GM19452 (cell line): ENCODE measurements at regions not wholly inside any gene's neighbourhood (a gene's known extent, or its start where the extent isn't known, plus 50 kb on each side); places are given as distances from the start of the nearest gene placed in this dataset.
"Not testable (repeated sequence)": the region's sequence is repeated elsewhere in the genome, so short reads cannot be mapped to it uniquely, and the experiment has no call there.

Experiments used
- ATAC-seq: cut with Tn5 transposase; IDR thresholded peaks from one replicate; pipeline ENCODE4 v1.9.1; 2021; ENCODE audit not compliant: unreplicated experiment

DNA sequence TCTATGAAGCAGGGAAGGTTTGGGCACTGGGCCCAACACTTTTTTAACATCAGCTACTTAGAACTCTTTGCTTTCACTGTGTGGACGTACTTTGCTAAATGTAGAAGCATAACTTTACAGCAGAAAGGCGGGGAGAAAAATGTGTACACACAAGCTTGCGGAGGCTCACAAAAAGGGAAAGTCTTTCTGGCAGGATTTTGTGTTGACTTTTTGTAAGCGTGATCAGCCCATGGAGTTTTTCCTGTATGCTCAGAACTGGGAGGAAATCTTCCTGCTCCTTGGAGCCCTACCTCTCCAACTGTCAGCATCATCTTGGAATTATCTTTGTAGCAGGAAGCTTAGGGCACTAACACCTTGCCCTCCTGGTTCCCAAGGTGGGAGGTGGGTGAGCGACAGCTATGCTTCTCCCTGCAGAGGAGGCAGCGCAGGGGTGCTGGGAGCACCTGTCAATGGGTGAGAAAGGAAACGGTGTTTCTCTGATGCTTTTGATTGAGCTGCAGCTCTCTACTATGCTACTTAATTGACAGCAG lies 321.9 kb downstream of the GADD45G start:
- no peak for ATAC-seq

DNA sequence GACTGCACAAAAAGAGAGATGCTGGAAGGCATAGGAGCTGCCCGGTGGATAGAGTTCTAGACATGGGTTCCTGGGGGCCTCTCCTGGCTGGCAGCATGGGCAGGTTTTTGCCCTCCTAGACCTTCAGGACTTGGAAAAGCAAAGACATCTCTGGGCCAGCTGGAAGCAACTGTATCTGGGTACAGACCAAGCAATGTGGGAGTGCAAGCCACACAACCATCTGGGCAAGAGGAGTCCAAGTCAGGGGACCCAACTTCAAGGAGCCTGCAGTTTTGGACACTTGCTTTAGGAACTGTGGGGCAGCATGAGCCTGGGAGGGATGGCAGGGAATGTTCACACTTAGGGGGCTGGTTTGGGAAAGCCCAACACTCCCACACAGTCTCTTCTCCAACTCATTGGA lies 323.3 kb downstream of the GADD45G start:
- no peak for ATAC-seq

DNA sequence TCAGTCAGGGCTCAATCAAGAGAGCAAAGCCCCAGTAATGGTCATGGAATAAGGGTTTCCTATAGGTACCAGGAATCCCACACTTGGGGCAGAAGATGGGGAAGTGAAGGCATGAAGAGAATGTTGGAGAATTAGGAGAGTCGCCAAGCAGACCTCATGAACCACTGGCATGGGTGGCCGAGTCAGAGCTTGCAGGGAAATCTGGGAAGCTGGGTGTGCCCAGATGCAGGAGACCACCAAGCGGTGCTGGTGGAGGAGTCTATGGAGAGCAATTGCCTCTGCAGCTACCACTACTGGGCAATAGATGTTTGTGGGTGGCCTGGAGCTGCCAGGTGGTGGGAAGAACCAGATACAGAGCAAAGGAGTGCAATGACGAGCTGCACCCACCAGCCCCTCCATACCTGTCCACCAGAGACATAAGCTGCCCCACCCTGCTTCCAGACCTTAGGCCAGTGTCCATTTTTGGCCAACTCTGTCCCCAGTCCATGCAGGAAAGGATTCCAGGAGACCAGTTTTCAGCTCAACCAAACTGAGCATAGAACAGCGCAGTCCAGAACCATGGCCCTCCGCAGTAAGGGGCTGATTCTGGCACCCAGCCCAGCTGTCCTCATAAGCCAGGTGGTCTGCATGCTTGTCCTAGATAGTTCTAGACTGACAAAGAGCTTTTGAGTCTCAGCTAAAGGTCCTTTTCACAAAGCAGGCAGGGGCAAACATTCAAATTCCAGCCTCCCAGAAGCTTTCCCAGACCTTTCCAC lies 323.9 kb downstream of the GADD45G start:
- no peak for ATAC-seq

DNA sequence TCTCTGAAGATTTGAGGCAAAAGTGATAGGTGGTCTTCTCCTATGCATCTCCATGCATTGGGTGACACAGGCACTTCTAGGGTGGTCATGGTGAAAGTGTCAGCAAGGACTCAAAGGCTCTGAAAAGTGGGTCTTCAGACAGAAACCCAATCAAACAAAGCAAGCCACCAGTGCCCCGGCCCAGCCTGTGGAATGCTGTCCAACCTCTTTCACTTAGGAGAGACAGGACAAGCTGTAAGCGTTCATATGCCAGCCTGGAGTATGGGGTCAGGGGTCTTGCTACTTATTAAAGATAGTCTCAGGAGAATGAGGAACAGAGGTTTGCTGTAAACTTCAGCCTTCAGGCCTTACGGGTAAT lies 324.5 kb downstream of the GADD45G start:
- no peak for ATAC-seq

DNA sequence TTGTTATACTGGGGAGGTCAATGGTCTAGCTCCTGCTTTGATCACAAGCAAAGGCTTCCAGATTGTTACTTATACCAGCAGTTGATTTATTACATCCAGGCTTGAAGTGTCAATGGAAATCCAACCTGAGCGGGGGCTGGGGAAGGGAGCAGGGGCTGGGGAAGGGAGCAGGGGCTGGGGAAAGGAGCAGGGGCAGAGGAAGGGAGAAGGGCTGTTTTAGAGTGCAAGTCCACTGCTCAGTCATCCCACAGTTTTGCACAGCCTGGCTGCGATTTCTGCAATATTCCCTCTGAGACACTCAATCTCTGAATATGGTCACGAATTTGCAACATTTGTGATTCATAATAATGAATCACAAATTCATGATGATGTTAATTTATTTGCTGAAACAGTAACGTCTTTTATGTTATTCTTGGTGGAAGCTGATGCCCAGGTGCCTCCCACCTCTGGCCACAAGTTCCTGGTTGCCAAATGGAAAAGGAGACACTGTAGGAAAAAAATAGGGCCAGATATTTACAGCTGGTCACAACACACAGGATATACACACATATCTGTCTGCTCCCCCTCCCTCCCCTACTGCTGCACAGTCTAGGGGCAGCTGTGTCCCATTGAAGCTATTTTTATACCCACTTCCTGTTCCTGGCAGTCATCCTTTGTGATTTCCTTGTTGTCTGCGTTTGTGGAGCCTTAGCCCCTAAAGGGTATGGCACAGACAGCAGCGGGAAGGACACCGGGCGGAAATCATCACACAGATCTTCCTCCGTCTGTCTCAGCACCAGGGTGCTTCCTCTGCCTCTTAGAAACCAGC lies 325.1 kb downstream of the GADD45G start:
- ATAC-seq: no peak

DNA sequence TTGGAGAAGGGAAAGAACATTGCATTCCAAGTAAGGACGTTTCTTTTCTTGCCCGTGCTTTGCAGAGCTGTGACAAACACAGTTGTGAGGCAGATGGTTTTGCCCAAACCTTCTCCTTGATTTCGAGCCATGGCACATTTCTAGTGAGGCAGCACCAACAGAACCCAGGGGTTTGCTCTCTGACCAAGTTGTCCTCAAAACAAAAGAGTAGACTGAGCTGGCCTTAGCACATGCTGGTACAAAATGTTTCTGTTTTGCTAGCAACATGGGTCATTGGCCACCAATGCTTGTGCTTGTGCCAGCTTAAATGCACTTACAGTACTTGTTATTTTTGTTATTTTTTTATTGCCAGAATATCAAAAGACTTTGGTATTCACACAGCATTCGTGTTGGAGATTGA lies 328.8 kb downstream of the GADD45G start:
- no peak for ATAC-seq

DNA sequence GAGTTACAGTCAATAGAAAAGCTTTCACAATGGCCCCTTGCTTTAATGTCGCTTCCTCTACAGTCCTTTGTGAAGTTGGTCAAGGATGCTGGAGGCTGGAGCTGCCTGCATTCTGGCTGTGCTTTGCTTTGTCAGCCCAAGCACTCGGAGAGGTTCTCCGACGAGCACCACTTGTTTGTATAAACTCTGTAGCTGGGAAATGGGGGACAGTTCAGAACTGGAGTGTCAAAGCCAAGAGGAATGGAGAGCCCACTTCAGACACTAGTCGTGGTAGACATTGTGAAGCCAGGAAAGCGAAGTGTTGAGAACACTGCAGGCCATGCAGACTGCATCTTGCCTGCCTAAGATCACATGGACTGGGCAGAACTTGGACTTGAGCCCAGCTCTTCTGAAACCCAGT lies 330.3 kb downstream of the GADD45G start:
- no peak for ATAC-seq

DNA sequence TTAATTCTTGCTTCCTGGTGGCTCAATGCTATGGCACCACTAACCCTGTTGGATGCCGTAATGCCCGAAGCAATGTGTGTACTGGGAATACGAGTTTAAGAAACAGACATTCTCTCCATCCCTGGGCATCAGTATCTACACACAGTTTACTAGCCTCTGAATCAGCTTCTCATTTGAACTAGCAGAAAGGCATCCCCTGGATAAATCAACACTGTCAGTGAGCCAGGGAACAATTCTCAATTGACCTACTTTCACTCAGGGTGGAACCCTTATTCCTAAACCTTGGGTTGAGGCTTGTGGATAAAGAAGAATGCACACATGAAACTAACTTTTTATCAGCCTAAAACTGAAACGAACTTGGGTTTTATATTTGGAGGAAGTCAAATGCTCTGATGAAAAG lies 331.0 kb downstream of the GADD45G start:
- no peak for ATAC-seq

DNA sequence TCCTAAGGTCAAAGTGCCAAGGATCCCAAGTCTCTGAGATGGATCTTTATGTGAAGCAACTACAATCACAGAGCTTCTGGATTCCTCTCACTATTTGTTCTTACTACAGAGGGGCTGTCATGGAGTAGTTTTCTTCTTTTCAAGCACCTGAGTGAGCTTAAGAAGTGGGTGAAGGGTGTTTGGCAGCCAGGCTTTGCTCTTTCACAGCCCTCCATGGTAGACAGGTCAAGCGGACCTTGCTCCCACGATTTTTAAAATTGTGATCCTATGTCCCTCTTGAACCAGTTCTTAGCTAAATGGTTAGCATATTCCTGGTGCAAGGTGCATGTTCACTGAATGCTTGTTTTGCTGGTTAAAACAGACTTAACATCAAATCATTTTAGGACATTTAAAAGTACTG lies 332.2 kb downstream of the GADD45G start:
- no peak for ATAC-seq

DNA sequence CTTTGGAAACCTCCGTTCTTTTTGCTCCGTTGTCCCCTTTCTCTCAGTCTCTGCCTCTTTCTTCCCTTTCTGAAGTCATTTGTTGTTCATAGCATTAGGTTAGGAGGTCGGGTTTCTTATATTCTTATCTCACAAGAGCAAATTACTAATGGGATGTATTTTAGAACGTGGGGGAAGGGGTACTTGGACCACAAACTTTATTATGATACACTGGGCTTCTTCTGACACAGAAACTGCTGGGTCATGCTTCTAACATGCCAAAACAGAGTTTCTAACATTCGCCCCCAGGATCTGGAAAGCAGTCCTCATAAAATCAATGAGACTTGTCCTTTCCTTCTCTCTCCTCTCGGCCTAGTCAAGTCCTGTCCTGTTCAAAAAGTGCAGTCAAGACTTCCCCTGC lies 334.4 kb downstream of the GADD45G start:
- no peak for ATAC-seq

DNA sequence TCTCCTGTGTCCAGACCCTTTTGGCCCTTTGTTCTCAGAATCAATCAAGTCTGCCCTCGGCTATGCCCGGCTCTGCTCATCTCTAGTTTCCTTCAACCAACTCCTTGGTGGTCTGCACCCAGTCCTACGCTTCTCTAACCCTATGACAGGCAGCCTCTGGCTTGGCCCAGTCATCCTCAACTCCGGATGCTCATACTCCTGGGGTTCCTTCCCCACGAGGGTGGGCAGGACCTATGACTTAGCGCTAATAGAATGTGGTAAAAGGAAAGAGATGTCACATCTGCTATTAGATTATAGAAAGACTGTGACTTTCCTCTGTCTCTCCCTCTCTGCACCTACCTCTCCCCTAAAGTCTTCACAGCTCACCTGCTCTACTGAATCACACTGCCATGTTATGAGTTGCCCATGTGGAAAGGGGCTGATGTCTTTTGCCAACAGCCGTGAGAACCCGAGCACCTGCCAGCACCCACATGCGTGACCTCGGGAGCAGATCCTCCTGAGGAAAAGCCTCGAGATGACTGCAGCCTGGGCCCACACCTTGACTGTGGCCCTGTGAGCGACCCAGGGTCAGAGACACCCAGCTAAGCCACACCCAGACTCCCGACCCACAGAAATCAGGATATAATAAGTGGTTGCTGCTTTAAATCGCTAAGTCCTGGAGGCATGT lies 334.9 kb downstream of the GADD45G start:
- ATAC-seq: no peak

DNA sequence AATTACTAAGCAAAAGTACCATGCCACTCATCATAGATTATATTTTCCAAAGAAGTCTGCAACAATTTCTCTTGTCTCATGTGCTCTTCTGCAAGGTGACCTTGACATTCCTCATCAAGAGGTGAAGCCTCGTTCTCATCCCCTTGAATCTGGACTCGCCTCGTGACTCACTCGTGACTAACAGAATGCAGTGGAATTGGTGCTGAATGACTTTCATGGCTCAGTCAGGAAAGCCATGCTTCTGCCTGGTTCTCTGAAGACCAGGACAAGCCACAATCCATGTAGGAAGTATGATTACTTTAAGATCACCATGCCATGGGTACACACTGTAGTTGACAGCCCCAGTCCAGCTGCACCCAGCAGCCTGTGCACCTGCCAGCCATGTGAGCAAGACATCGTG lies 335.8 kb downstream of the GADD45G start:
- no peak for ATAC-seq

DNA sequence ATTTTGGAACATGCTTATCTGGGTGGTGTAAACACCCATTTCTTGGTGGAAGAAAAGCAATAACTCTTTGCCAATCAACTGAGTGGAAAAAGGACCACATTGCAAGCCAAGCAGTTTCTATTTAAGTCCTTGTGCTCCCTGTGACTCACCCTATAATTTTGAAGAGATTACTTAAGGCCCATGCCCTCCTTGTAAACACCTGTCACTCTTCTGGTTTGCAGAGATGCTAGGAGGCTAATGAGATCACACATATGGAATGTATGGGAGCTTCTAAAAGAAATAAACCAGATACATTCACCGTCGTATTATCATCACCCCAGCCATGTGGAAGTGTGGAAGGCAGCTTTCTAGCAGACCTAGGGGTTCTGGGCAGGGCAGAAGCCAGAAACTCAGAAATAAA lies 337.1 kb downstream of the GADD45G start:
- no peak for ATAC-seq

DNA sequence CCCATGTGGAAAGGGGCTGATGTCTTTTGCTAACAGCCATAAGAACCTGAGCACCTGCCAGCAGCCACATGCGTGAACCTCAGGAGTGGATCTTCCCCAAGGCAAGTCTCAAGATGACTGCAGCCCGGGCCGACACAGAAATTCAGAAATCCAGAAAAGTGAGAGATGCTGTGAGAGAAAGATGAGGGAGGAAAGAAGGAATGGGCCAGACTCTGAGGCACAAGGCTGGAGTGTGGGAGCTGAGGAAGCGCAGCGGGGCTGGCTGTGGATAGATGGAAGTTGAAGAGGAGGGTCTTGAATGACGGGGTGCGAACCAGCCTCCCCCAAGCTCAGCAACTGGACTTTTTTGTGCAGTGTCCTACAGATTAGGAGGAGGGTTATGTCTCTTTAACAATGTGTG lies 337.8 kb downstream of the GADD45G start:
- ATAC-seq: no peak

DNA sequence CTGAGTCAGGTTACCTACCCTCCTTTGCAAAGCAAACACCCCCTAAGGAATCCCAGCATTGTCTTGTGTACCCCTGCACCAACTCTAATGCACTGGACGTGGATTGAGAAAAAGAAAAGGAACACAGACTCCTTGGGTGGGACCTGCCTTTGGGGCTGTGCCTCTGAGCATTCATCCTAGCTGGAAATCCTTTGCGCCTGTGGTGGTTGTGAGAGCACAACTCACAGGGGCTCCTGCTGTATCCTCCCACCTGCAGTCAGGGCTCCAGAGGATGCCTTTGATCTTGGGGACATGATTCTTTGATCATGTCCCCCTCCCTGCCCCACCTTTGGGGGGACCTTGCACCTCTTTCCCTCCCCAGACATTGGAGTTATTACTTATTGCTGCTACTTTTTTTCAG lies 338.5 kb downstream of the GADD45G start:
- no peak for ATAC-seq

DNA sequence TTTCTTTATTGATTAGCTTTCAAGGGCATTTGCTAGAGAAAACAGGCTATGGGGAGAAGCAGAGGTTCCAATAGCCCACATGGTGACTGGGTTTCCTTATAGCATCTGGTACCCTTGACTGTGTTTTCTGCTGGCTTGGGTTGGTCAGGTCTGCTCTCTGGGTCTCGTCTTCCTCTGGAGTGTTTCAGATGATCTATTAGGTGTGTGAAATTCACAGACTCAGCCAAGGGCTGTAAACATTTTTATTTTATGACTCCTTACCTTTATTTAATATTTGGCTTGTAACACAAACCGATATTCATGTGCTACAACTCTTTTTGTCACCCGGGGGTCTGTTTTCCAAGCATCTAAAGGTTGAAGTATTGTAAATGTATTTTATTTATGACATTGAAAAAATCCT lies 338.9 kb downstream of the GADD45G start:
- ATAC-seq: no peak

DNA sequence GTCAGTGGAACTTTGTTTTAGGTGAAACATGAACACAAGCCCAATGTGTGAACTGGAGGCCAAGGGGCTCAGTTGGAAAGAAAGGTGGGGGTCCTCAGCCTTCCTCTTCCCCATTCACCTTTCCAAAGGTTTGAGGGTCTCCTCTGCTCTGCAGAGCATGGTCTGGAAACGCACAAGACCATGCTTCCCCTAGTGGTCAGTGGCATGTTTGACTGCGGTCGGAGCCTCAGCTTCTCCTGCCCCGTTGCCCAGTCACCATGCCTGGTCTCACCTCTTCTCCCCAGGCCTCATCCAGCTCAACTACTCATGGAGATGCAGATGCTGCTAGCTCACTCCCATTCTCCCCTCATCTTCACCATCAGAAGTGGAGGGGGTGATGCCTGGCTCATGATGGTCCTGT lies 340.3 kb downstream of the GADD45G start:
- ATAC-seq: no peak

DNA sequence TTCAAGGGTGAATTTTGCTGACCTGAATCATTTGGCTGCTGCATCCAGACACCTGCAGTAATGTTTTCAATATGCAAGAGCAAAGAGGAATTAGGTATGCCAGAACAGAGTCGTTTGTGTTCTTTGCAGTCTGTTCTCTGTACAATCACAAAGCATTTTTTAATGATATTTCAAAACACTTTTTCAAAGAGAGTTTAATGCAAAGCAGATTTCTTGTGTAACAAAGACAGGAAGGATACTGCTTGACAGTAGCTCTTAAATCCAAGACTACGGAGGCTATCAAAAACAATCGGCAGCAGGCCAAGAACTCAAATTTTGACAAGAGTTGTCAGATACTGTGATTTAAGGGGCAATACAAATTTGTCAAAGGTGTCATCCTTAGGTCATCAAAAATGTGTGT lies 341.9 kb downstream of the GADD45G start:
- no peak for ATAC-seq

DNA sequence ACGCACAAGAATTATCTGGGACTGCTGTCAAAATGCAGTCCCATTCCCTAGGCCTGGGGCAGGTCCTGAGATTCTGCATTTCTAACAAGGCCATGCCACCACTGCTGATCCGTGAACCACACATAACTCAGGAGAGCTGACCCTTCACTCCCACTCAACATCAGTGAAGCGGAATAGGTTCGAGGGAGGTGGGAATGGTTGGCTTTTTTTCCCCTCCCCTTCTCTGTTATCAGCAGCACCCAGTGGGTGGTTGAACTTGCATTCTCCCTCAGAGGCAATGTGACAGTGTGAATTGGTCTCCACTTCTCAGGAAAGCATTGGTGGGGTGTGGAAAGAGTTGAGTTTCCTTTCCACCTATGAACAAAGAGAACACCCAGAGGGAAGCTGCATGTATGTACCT lies 344.3 kb downstream of the GADD45G start:
- no peak for ATAC-seq

DNA sequence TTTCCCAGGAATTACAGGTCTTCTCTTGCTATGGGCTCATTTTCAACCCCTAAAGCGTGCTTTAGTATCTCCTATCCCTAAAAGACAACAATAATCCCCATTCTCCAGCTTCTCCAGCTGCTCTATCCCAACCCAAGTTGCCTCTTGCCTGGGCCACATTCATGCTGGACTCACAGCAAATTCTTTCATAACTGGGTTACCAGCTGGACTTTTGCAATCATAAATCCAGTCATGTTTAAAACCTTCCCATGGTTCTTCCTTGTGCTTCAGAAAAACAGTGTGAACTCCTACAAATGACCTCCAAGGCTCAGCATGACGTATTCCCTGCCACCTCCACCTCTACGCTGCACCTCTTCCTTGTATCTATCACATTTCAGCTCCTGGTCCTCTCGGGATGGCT lies 346.9 kb downstream of the GADD45G start:
- ATAC-seq: no peak

DNA sequence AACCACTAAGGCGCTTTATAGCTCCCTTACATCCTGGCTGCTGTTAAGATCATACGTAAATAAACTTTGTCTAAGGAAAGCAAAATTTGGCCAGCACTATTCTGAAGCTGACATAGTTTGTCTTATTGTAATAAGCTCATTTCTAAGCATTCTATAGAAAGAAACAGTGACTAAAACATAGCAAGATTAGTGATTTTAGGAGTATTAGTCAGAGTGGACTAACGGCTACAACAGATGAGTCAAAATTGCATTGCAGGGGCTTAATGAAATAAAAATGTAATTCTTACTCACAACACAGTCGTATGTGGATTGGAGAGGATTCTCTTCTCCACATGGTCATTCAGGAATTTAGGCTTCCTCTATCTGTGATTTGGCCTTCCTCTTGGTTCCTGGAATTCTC lies 347.6 kb downstream of the GADD45G start:
- no peak for ATAC-seq

DNA sequence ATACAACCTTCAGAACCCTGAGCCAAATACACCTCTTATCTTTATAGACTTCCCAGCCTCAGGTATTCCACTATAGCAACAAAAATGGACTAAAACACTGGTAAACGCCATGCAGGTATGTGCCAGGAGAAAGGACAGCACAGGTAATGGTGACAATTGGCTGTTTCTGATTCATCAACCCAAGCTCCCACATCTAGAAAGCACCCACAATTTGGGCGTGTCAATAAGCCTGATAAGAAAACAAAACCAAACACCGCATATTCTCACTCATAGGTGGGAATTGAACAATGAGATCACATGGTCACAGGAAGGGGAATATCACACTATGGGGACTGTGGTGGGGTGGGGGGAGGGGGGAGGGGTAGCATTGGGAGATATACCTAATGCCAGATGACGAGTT lies 348.5 kb downstream of the GADD45G start:
- not testable (repeated sequence) for ATAC-seq
